ENCODE measurements at regions not wholly inside any gene's neighbourhood (a gene's known extent, or its start where the extent isn't known, plus 50 kb on each side); places are given as distances from the start of the nearest gene placed in this dataset.

- no peak for DNase-seq (ENCODE audit: low spot score)
Measured at GRCh38 chr6:96743496-96743895, 93.8 kb downstream of the GPR63 start.

GRCh38 chr6:96742702-96743101 lies 94.6 kb downstream of the GPR63 start:
- DNase-seq (ENCODE audit: low spot score) = no peak

DNA sequence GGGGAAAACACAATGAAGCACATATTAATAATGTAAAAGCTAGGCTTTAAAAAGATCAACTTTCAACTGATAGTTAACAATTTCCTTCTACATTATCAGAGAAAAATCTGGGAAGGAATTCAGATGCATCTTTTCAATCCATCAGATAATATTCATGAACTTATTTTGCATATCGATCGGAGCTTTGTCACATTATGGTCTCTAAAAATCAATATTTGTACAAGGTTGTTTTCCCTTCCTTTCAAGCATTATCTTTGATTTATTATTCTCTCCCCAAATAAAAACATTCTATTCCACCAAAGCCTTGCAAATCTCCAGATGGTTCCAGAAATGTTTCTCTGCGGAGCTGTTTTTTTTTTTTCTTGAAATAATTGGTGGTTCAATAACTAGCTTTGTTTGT lies 101.9 kb downstream of the GPR63 start:
- no peak for DNase-seq (ENCODE audit: low spot score)

GRCh38 chr6:96727144-96727543 lies 110.1 kb downstream of the GPR63 start:
- no peak for DNase-seq (ENCODE audit: low spot score)

GRCh38 chr6:96725296-96725695 lies 112.0 kb downstream of the GPR63 start:
- DNase-seq (ENCODE audit: low spot score) = no peak

- no peak for DNase-seq (ENCODE audit: low spot score)
Measured at GRCh38 chr6:96724641-96725040, 112.6 kb downstream of the GPR63 start.

DNA sequence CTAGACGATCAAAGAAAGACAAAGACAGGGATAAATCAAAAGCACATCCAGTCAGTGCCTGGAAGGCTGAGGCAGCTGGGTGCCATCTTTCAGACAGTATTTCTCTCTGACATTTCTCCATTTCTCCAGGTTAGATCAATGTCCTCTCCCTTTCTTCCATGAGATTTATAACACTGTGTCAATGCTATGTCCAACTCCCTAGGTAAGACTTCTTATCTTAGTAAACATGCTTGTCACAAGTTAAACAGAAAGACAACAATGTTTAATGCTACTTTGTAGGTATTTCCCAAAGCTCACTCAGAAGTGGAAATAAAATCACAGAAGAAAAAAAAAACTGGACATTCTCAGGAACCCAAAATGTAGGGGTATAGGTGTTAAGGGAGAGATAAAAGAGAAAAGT lies 113.9 kb downstream of the GPR63 start:
- DNase-seq (ENCODE audit: low spot score) = no peak

- no peak for DNase-seq (ENCODE audit: low spot score)
Measured at GRCh38 chr6:96721227-96721626, 116.0 kb downstream of the GPR63 start.

DNA sequence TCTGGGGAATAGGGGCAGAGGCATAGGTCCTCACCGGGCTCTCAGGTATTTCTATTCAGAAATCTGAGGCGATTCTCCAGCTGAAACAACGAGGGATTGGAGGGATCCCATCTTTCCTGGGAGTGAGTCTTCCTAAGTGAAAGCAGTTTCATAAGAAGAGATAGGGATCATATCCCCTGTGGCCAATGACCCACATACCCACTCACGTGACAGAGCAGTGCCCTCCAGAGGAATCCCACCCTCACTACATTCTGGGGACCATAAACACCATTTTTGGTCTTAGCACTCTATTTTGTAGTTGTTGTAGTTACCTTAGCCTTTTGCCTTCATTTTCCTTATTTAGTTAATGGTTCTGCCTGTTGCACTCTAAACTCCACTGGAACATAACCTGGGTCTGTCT lies 121.1 kb downstream of the GPR63 start:
- no peak for DNase-seq (ENCODE audit: low spot score)

GRCh38 chr6:96715608-96716007 lies 121.7 kb downstream of the GPR63 start:
- no peak for DNase-seq (ENCODE audit: low spot score)

DNA sequence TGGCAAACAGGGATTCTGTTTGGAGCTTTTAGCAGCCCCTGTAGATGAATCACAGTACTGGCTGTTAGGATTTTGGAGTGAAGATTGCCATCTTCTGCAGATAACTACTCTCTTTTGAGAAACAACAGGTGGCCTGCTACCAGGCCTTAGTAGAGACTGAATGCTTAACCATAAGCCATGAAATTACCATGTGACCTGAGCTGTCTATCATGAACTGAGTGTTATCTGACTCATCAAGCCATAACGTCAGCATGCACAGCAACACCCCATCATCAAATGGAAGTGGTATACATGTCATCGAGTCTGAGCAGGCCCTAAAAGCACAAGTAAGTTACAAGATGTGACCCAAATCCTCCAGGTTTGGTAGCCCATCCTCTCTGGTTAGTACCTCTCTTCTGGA lies 132.6 kb downstream of the GPR63 start:
- no peak for DNase-seq (ENCODE audit: low spot score)

DNA sequence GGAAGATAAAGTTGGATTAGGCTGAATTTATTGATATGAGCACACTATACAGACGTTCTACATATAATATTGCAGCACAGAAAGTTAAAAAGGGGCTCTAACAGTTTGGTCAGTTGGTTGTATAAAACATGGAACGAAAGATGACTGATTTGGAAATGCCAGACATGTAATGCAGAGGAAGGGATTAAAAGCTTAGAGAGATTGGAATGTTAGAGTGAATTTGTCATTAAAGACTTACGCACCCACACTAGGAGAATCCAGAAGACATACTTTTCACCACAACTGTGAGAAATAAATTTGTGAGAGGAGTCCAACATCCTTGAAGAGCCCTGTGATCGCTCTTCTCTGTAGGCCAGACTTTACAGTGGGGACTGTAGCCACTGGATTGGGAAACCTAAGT lies 134.7 kb downstream of the GPR63 start:
- no peak for DNase-seq (ENCODE audit: low spot score)

GRCh38 chr6:96700915-96701314 lies 136.4 kb downstream of the GPR63 start:
- no peak for DNase-seq (ENCODE audit: low spot score)

GRCh38 chr6:96694429-96694828 lies 131.5 kb downstream of the FHL5 start:
- DNase-seq (ENCODE audit: low spot score) = peak; percentile 56

DNA sequence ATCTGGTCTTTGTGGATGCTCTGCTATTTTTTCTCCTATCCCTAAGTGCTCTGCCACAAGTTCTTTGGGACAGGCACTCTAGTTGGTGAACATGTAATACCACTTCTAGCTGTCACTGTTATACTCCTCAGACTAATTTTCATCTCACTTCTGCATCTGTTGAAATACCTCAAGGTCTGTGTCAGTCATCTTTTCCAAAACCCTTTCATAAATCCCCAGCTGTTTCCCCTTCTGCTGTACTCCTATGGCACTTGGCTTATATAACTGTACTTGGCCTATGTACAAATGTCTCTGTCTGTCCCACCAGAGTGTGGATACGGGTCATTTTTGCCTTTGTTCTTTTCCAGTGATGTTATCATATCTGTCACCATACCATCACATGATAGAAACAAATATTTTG lies 124.2 kb downstream of the FHL5 start:
- DNase-seq (ENCODE audit: low spot score) = no peak

DNA sequence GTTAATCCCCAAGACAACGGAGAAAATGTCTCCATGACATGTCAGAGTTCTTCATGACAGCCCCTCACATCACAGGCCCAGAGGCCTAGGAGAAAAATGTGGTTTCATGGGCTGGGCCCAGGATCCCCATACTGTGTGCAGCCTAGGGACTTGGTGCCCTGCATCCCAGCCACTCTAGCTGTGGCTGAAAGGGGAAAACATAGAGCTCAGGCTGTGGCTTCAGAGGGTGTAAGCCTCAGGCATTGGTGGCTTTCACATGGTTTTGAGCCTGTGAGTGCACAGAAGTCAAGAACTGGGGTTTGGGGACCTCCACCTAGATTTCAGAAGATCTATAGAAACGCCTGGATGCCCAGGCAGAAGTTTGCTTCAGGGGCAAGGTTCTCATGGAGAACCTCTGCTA lies 122.8 kb downstream of the FHL5 start:
- DNase-seq (ENCODE audit: low spot score) = no peak

- no peak for DNase-seq (ENCODE audit: low spot score)
Measured at GRCh38 chr6:96683819-96684528, 121.0 kb downstream of the FHL5 start.

- DNase-seq (ENCODE audit: low spot score) = no peak
Measured at GRCh38 chr6:96682017-96682416, 119.1 kb downstream of the FHL5 start.

DNA sequence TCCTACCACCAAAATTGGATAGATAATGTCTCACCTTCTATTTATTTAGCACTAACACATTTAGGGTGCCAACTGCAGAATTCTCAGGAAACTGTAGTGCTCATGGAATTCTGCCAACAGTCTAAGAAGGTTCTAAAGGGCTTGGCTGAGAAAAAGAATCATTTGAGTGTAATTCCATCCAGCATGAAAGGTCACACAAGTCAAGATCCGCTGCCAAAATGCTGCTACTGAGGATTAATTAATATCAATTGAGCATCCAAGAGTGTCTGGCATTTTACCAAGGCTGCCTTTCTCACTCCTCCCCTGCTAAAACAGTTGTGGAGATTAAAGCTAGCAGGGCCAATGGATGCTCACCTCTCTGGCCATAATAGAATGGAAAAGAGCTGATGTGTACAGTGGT lies 112.7 kb downstream of the FHL5 start:
- no peak for DNase-seq (ENCODE audit: low spot score)

Measured in NAMALWA (cell line).